Type B pancreatic cell (in vitro differentiated cells): ENCODE measurements at regions not wholly inside any gene's neighbourhood (a gene's known extent, or its start where the extent isn't known, plus 50 kb on each side); places are given as distances from the start of the nearest gene placed in this dataset.

Experiments
- DNase-seq: peaks from one replicate; pipeline ENCODE4 v3.0.0; 2021; ENCODE audit warnings: mixed read lengths; ENCODE audit not compliant: unreplicated experiment; ENCODE audit errors: extremely low spot score
- H3K27ac Mint-ChIP-seq: 2 replicates; pipeline ENCODE4 v1.8.0; 2021; ENCODE audit warnings: mild to moderate bottlenecking, mixed read lengths
- H3K27me3 Mint-ChIP-seq: 2 replicates; pipeline ENCODE4 v1.8.0; 2021; ENCODE audit warnings: mixed read lengths
- H3K36me3 Mint-ChIP-seq: 2 replicates; pipeline ENCODE4 v1.8.0; 2021; ENCODE audit warnings: mixed read lengths
- H3K4me1 Mint-ChIP-seq: one replicate; pipeline ENCODE4 v1.8.0; 2021; ENCODE audit warnings: mixed read lengths; ENCODE audit not compliant: unreplicated experiment
- H3K4me3 Mint-ChIP-seq: 2 replicates; pipeline ENCODE4 v1.8.0; 2021; ENCODE audit warnings: mild to moderate bottlenecking, mixed read lengths
- H3K9me3 Mint-ChIP-seq: 2 replicates; pipeline ENCODE4 v1.8.0; 2021; ENCODE audit warnings: mixed read lengths
- TF ChIP-seq, protein P1 (sequence below): fragments of 200-600 bp; sonication (generic); conservative IDR thresholded peaks from 2 replicates; pipeline ENCODE4 v1.5.0; 2021; ENCODE audit warnings: antibody characterized with exemption, mild to moderate bottlenecking

DNA sequence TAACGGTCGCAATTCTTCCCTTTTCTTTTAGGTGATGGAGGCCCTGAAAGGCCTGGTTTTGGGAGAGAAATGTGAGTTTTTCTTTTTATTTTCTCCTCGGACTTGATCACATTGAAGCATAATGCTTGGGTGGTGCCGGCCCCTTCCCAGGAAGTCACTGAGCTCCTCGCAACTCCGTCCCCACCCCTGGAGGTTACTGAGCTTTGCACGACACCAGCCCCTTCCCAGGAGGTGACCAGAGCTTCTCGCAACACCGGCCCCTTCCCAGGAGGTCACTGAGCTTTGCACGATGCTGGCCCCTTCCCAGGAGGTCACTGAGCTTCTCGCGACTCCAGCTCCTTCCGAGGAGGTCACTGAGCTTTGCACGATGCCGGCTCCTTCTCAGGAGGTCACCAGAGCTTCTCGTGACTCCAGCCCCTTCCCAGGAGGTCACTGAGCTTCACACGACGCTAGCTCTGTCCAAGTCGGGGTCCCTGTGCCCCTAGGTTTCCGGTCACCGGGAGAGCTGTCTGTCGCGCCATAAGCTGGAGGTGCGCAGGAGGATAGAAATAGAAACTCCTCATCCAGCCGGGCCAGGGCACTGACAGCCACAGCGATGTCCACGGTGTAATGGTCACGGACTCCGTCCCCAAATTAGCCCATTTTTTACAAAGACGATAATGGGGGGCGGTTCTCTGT lies 586.4 kb downstream of the BRD1 start:
- Mint-ChIP-seq H3K27me3 (peaks cover 4% of the 10 kb centered on the region), H3K4me1 (no peaks in the 10 kb centered on the region), H3K27ac (no peak overlapping the region), H3K9me3 (no peaks in the 10 kb centered on the region), H3K36me3 (no peaks in the 10 kb centered on the region), H3K4me3 (no peak overlapping the region)
- TF ChIP-seq, protein P1, sequence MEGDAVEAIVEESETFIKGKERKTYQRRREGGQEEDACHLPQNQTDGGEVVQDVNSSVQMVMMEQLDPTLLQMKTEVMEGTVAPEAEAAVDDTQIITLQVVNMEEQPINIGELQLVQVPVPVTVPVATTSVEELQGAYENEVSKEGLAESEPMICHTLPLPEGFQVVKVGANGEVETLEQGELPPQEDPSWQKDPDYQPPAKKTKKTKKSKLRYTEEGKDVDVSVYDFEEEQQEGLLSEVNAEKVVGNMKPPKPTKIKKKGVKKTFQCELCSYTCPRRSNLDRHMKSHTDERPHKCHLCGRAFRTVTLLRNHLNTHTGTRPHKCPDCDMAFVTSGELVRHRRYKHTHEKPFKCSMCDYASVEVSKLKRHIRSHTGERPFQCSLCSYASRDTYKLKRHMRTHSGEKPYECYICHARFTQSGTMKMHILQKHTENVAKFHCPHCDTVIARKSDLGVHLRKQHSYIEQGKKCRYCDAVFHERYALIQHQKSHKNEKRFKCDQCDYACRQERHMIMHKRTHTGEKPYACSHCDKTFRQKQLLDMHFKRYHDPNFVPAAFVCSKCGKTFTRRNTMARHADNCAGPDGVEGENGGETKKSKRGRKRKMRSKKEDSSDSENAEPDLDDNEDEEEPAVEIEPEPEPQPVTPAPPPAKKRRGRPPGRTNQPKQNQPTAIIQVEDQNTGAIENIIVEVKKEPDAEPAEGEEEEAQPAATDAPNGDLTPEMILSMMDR: no peak
- DNase-seq: peak; percentile 56

DNA sequence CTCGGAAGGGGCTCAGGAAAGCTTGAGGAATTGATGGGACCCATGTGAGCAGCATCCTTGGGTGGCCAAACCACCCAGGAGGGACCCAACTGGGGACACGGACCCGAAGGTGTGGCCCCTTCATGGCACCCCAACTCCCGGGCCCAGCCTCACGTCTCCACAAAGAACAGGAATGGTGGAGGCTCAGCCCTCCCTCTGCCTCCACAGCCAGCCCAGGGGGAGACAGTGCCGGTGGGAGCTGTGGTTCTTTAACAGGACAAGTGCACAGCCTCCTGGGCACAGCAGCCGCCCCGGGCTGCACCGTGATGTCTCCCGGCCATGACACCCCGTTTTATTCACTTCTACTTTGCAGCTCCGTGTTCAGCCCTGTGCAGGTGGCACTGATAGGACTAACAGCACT lies 587.2 kb downstream of the BRD1 start:
- Mint-ChIP-seq H3K27me3 (peaks cover 8% of the 10 kb centered on the region), H3K27ac (no peak overlapping the region), H3K4me1 (no peaks in the 10 kb centered on the region), H3K36me3 (no peaks in the 10 kb centered on the region), H3K4me3 (no peak overlapping the region), H3K9me3 (no peaks in the 10 kb centered on the region)
- TF ChIP-seq, protein P1: no peak
- peak; percentile 36 for DNase-seq

DNA sequence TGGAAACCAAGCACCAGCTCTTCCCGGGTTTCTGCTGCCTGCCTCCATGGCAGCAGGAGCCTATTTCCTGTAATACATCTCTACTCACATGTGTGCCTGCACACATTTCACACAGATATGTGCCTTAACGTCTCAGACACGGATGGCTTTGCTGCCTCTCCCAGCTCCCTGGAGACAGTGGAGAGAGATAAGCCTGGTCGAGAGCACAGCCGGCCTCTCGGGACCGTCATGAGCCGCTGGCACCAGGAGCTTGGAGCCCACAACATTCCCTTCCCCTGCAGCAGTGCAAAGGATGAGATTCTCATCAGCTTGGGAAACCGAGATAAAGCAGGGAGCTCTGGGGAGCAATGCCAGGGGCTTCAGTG lies 587.7 kb downstream of the BRD1 start:
- peaks cover 8% of the 10 kb centered on the region for H3K27me3 Mint-ChIP-seq
- TF ChIP-seq, protein P1: no peak
- no peaks in the 10 kb centered on the region for H3K4me1 Mint-ChIP-seq
- H3K36me3 Mint-ChIP-seq: no peaks in the 10 kb centered on the region
- DNase-seq: peak; percentile 52
- no peak overlapping the region for H3K4me3 Mint-ChIP-seq
- H3K27ac Mint-ChIP-seq: no peak overlapping the region
- no peaks in the 10 kb centered on the region for H3K9me3 Mint-ChIP-seq

DNA sequence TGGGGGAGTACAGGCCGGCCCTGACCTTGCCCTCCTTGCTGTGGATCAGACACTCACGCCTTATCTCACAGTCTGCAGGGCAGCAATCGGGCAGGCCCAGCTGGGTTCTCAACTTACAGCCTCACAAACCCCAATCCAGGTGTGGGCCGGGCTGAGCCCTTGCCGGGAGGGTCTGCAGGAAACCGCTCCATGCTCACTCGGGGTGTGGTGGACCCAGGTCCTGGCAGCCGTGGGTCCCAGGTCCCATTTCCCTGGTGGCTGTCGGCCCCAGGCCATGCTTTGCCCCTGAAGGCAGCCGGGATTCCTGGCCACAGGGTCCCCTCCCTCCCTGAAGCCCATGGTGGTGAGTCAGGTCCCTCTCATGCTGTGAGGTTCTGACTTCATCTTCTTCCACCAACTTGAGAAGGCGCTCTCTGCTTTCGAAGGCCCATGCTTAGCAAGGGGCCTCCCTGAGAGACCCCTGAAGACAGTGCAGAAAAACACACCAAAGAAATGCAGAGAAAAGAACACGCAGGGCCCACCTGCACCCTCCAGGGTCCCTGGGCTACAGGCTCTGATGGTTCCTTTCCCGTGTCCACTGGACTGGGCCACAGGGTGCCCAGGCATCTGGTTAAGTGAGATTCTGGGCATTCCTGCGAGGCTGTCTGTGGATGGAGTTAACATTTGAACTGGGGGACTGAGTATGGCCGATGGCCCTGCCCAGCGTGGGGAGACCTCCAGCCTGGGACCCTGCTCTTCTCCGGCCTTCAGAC lies 588.2 kb downstream of the BRD1 start:
- Mint-ChIP-seq H3K9me3 (no peaks in the 10 kb centered on the region), H3K4me3 (no peak overlapping the region), H3K4me1 (no peaks in the 10 kb centered on the region), H3K27ac (no peak overlapping the region), H3K27me3 (peaks cover 8% of the 10 kb centered on the region), H3K36me3 (no peaks in the 10 kb centered on the region)
- DNase-seq: peak; percentile 57
- TF ChIP-seq, protein P1: no peak

DNA sequence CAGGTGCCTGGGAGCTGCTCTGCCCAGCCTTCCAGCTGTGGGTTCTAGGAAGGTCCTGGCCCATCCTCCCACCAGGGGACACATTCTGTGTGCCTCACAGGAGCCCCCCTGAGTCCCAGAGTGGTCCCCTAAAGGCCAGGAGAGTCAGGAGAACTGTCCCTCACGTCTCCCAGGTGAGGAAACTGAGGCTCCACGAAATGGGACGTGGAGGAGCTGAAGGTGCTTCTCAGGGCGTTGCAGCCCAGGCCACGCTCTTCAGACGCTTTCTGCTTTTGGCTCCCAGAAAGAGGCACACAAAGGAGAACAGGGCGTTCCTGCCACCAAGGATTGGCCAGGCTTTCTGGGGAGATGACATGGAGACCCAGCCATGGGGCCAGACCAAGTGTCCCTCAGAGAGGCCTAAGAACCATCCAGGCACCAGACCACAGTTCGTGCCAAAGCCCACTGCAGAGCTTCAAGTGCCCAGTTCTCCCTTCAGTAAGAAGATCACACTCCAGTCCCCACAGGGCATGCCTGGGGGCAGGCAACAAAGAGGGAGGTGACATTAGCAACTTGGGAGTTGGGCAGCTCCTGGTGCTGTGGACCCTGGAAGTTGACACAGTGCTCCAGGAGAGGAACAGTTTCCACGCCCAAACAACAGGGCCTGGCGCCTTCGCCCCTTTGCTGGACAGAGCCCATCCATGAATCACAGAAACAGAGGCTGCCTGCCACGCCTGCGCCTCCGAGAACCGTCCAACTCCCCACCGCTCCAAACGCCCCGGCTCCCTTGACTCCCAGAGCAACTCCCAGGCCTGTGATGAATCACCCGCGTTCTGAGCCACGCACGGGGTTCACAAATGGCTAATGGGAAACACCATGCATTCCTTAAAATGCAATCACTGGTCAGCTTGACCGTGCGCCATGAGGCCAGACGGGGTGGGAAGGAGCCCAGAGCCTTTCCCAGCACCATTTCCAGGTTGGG lies 589.2 kb downstream of the BRD1 start:
- TF ChIP-seq, protein P1: no peak
- Mint-ChIP-seq H3K4me3 (no peak overlapping the region), H3K27ac (no peak overlapping the region), H3K27me3 (peaks cover 9% of the 10 kb centered on the region), H3K9me3 (no peaks in the 10 kb centered on the region), H3K36me3 (no peaks in the 10 kb centered on the region), H3K4me1 (no peaks in the 10 kb centered on the region)
- DNase-seq: peak; percentile 66
